Ascending aorta (tissue), 2 donors: ENCODE measurements at regions not wholly inside any gene's neighbourhood (a gene's known extent, or its start where the extent isn't known, plus 50 kb on each side); places are given as distances from the start of the nearest gene placed in this dataset.

ENCODE experiments used
- DNase-seq, 2 donors: peaks; one replicate each; pipeline ENCODE4 v3.0.0-alpha.2; 2019; ENCODE audit warnings: low spot score in 2 of 2
- H3K27ac ChIP-seq, 2 donors: fragments of 200-600 bp; sonication (generic); one replicate each; pipeline ENCODE4 v1.5.1; 2016 to 2017; ENCODE audit warnings: mild to moderate bottlenecking in 1 of 2
- H3K27me3 ChIP-seq: fragments of 200-600 bp; sonication (generic); one replicate; pipeline ENCODE4 v1.5.1; 2017
- H3K36me3 ChIP-seq, 2 donors: fragments of 200-600 bp; sonication (generic); one replicate each; pipeline ENCODE4 v1.5.1; 2016
- H3K4me1 ChIP-seq, 2 donors: fragments of 200-600 bp; sonication (generic); one replicate each; pipeline ENCODE4 v1.5.1; 2016 to 2017; ENCODE audit warnings: mild to moderate bottlenecking in 1 of 2
- H3K4me3 ChIP-seq, 2 donors: fragments of 200-600 bp; sonication (generic); one replicate each; pipeline ENCODE4 v1.5.1; 2016 to 2017; ENCODE audit warnings: mild to moderate bottlenecking in 1 of 2
- H3K9me3 ChIP-seq, 2 donors: fragments of 200-600 bp; sonication (generic); one replicate each; pipeline ENCODE4 v1.5.1; 2016
- intact Hi-C: fragments of 100-400 bp; cut with DNase I; formaldehyde crosslinking; loops from one replicate; pipeline ENCODE4 v1.15.1; 2023
- TF ChIP-seq, protein P1 (sequence below), 3 experiments: fragments of 200-600 bp in 2 of 3; fragments of 450-650 bp in 1 of 3; sonication (generic) in 2 of 3; IDR thresholded peaks; one replicate each; pipeline ENCODE4 v1.5.1; 2016 to 2019; ENCODE audit warnings: antibody characterized with exemption in 3 of 3, mild to moderate bottlenecking in 1 of 3, moderate library complexity in 1 of 3

DNA sequence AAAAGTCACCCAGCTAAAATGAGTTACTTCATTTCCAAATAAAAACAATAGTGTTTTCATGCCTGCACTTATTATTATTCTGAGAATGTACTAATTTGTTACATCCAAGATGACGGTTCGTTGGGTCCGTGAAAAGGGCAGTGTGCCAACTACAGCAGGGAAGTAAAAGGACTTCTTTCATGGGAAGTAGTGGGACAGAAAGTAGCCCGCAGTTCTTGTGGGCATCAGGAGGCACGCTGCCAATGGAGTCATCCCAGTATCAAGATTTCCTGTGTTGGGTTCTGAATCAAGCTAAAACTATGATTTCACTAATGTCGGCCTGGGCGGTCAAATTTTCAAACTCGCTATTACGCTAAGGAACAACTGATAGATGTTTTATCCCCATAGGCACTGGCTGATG lies 254.5 kb upstream of the SOX2 start:
- no peaks in the 10 kb centered on the region for H3K9me3 ChIP-seq
- TF ChIP-seq, protein P1, sequence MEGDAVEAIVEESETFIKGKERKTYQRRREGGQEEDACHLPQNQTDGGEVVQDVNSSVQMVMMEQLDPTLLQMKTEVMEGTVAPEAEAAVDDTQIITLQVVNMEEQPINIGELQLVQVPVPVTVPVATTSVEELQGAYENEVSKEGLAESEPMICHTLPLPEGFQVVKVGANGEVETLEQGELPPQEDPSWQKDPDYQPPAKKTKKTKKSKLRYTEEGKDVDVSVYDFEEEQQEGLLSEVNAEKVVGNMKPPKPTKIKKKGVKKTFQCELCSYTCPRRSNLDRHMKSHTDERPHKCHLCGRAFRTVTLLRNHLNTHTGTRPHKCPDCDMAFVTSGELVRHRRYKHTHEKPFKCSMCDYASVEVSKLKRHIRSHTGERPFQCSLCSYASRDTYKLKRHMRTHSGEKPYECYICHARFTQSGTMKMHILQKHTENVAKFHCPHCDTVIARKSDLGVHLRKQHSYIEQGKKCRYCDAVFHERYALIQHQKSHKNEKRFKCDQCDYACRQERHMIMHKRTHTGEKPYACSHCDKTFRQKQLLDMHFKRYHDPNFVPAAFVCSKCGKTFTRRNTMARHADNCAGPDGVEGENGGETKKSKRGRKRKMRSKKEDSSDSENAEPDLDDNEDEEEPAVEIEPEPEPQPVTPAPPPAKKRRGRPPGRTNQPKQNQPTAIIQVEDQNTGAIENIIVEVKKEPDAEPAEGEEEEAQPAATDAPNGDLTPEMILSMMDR (IDR thresholded peaks at IDR 0.05): no peak
- no peaks in the 10 kb centered on the region for H3K36me3 ChIP-seq
- H3K4me1 ChIP-seq: no peaks in the 10 kb centered on the region
- H3K27ac ChIP-seq: no peak overlapping the region
- no peak overlapping the region for H3K4me3 ChIP-seq
- H3K27me3 ChIP-seq: no peaks in the 10 kb centered on the region
- intact Hi-C loops: no loop called here
- DNase-seq: no peak

DNA sequence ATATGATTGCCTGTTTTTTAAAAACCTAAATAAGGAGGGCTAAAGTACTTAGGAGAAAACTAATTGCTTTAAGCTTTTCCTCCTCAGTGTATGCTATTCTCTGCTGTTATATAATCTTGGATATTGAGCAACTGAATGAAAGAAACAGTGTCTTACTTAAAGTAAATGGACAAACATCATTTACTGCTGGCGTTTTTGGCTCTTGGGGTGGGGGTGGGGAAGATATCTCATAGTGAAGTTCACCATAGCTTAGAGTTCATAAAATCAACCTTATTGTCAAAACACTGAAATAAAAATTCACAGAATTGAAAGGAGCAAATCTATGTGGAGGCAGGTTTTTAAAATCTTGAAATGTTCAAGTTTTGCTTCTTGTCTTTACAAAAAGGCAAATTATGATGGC lies 256.4 kb upstream of the SOX2 start:
- Histone ChIP-seq H3K27ac (no peak overlapping the region), H3K27me3 (no peaks in the 10 kb centered on the region)

DNA sequence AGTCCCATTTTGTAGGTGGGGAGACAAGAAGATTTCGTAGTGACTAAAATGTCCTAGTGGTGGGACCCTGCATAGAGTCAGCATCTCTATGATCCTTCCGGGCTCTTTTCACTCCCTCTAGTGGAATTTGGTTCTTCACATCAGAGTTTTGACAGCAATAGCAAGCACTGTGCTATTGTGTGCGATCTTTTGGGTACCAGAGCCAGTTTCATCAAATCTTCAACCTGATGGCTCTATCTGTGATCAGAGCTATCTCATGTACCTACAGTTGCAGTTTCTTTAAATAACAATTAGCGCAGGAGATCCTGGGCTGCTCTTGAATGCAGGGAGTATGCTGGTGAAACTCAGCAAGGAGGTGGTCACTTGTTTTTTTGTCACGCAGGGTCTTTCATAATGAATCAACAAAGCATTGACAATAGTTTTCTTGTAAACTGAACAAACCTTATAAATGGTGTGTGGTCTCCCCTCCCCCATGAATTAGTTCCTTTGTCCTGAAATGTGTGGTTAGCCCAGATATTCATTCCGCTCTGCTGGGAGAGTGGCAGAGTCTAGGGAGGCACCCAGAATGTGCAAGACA lies 257.2 kb upstream of the SOX2 start:
- Histone ChIP-seq H3K27me3 (no peaks in the 10 kb centered on the region), H3K9me3 (no peaks in the 10 kb centered on the region), H3K27ac (no peak overlapping the region), H3K4me3 (no peak overlapping the region), H3K4me1 (no peaks in the 10 kb centered on the region), H3K36me3 (no peaks in the 10 kb centered on the region)
- intact Hi-C loops: no loop called here
- TF ChIP-seq, protein P1 (IDR thresholded peaks at IDR 0.05): no peak
- DNase-seq: no peak

More for the DNA sequence above, 256.4 kb upstream of the SOX2 start:
- no peak for DNase-seq
- Histone ChIP-seq H3K4me3 (no peak overlapping the region), H3K36me3 (no peaks in the 10 kb centered on the region), H3K9me3 (no peaks in the 10 kb centered on the region), H3K4me1 (no peaks in the 10 kb centered on the region)
- intact Hi-C loops: no loop called here
- TF ChIP-seq, protein P1 (IDR thresholded peaks at IDR 0.05): no peak

DNA sequence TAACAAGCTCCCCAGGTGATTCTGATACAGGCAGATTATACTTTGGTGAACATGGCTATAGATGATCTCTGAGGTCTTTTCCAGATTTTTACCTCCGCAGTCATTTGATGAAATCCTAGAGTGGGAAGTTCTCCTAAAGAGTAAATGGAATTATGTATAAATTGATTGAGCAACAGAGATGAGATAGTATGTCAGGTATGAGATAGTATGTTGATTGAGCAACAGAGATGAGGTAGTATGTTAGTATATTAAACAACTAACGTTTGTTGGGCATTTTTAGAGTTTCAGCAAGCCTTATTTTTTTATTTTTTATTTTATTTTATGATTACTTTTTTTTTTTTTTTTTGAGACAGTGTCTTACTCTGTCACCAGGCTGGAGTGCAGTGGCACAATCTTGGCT lies 265.0 kb upstream of the SOX2 start:
- H3K4me1 ChIP-seq: no peaks in the 10 kb centered on the region
- no peaks in the 10 kb centered on the region for H3K36me3 ChIP-seq
- H3K9me3 ChIP-seq: no peaks in the 10 kb centered on the region
- intact Hi-C loops: no loop called here
- no peak overlapping the region for H3K4me3 ChIP-seq
- DNase-seq: no peak
- no peak overlapping the region for H3K27ac ChIP-seq
- no peaks in the 10 kb centered on the region for H3K27me3 ChIP-seq
- TF ChIP-seq, protein P1 (IDR thresholded peaks at IDR 0.05): no peak

DNA sequence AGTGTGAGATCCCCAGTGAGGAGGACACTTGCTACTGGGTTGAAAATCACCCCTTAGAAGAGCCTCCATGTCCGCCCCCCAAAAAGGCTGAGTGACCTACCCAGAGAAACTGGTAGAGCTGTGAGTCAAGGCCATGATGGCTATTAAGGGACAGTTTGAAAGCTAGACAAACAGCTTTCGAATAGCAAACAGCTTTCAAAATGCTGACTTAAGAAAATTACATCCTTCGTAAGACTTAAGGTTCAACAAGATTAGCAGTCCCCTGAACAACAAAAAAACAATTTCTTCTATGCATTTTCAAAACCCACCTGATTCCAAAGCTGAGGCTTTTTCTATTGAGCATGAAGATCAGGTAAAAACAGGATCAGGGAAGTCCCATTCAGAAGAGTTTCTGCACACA lies 269.7 kb upstream of the SOX2 start:
- intact Hi-C loops: no loop called here
- no peak for DNase-seq
- Histone ChIP-seq H3K27ac (no peak overlapping the region), H3K9me3 (no peaks in the 10 kb centered on the region), H3K27me3 (no peaks in the 10 kb centered on the region), H3K4me1 (no peaks in the 10 kb centered on the region), H3K36me3 (no peaks in the 10 kb centered on the region), H3K4me3 (no peak overlapping the region)
- TF ChIP-seq, protein P1 (IDR thresholded peaks at IDR 0.05): no peak

DNA sequence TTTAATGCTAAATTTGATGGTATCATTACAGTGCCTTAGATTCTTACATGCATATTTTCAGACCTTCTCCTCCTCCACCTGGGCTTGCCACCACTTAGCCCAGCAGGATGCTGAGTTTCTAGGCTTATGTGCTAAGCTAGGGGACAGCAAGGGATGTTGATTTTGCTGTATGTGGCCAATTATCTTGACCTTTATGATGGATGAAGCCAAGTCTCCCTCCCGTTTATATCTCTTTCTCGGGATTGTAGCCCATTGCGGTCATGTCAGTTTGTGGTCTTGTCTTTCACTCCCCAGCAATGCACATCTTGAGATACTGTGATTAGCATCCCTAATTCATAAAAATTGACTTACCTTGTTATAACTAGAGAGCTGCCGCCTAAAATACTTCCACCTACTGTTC lies 278.7 kb upstream of the SOX2 start:
- H3K4me1 ChIP-seq: no peaks in the 10 kb centered on the region
- H3K27me3 ChIP-seq: no peaks in the 10 kb centered on the region
- intact Hi-C loops: no loop called here
- no peak overlapping the region for H3K4me3 ChIP-seq
- no peaks in the 10 kb centered on the region for H3K36me3 ChIP-seq
- TF ChIP-seq, protein P1 (IDR thresholded peaks at IDR 0.05): no peak
- DNase-seq: no peak
- H3K27ac ChIP-seq: no peak overlapping the region
- H3K9me3 ChIP-seq: no peaks in the 10 kb centered on the region
